CD4-positive, alpha-beta T cell (primary cell): ENCODE measurements at regions not wholly inside any gene's neighbourhood (a gene's known extent, or its start where the extent isn't known, plus 50 kb on each side); places are given as distances from the start of the nearest gene placed in this dataset.

ENCODE experiments used
- ATAC-seq: fragments of 200-7000 bp; cut with Tn5 transposase; one replicate; pipeline ENCODE4 v1.10.0; 2022; ENCODE audit warnings: mild to moderate bottlenecking; ENCODE audit not compliant: poor library complexity
- CTCF ChIA-PET: fragments of 350-600 bp; sonication (Branson Sonifier 250); formaldehyde crosslinking; loops from one replicate; lab custom pipeline; 2021; ENCODE audit warnings: antibody characterized with exemption, inconsistent platforms; lab: Charles Lee
- POLR2A ChIA-PET: fragments of 350-600 bp; sonication (Branson Sonifier 250); formaldehyde crosslinking; loops from one replicate; lab custom pipeline; 2021; ENCODE audit warnings: antibody characterized with exemption, inconsistent platforms; lab: Charles Lee
- DNase-seq, 14 experiments: peaks; one replicate each; pipeline ENCODE4 v3.0.0-alpha.2; 2013 to 2020; ENCODE audit warnings: mixed read lengths in 2 of 14
- H3K27ac ChIP-seq, 2 donors: one replicate each; pipeline versions ENCODE4 v1.5.1 to v1.7.0; 2013; ENCODE audit warnings: low read length in 2 of 2, low read depth in 1 of 2, mild to moderate bottlenecking in 1 of 2
- H3K27me3 ChIP-seq, 2 experiments: 1 replicate in 1 of 2; 2 replicates in 1 of 2; pipeline versions ENCODE4 v1.6.1 to v1.7.0; 2013; ENCODE audit warnings: low read length in 2 of 2, control low read depth in 1 of 2, mild to moderate bottlenecking in 1 of 2, moderate library complexity in 1 of 2; ENCODE audit not compliant: insufficient read depth in 2 of 2, control insufficient read depth in 1 of 2
- H3K36me3 ChIP-seq: one replicate; pipeline ENCODE4 v1.6.1; 2013; ENCODE audit warnings: low read length, control low read depth; ENCODE audit not compliant: insufficient read depth
- H3K4me1 ChIP-seq: one replicate; pipeline ENCODE4 v1.6.1; 2013; ENCODE audit warnings: low read length, control low read depth; ENCODE audit not compliant: insufficient read depth
- H3K4me3 ChIP-seq: one replicate; pipeline ENCODE4 v1.5.1; 2013; ENCODE audit warnings: mild to moderate bottlenecking, low read length, moderate library complexity
- H3K9me3 ChIP-seq, 2 experiments: 1 replicate in 1 of 2; 2 replicates in 1 of 2; pipeline versions ENCODE4 v1.6.1 to v1.7.0; 2013; ENCODE audit warnings: low read length in 2 of 2, mild to moderate bottlenecking in 2 of 2, control low read depth in 1 of 2, moderate library complexity in 1 of 2; ENCODE audit not compliant: control insufficient read depth in 1 of 2, insufficient read depth in 1 of 2
- H3K27ac Mint-ChIP-seq: one replicate; pipeline ENCODE4 v1.8.0; 2020; ENCODE audit warnings: mixed read lengths
- H3K27me3 Mint-ChIP-seq: one replicate; pipeline ENCODE4 v1.8.0; 2021; ENCODE audit warnings: mixed read lengths
- H3K36me3 Mint-ChIP-seq: one replicate; pipeline ENCODE4 v1.8.0; 2021; ENCODE audit warnings: low read depth, mixed read lengths
- H3K4me1 Mint-ChIP-seq: one replicate; pipeline ENCODE4 v1.8.0; 2021; ENCODE audit warnings: low read depth, mixed read lengths
- H3K4me3 Mint-ChIP-seq: one replicate; pipeline ENCODE4 v1.8.0; 2020; ENCODE audit warnings: mild to moderate bottlenecking, mixed read lengths
- H3K9me3 Mint-ChIP-seq: one replicate; pipeline ENCODE4 v1.8.0; 2020; ENCODE audit warnings: mixed read lengths
- CTCF ChIP-seq: fragments of 200-600 bp; IDR thresholded peaks from one replicate; pipeline ENCODE4 v1.8.0; 2022; ENCODE audit warnings: antibody characterized with exemption, mild to moderate bottlenecking
- intact Hi-C, 2 experiments: fragments of 100-400 bp; cut with DNase I in 1 of 2; cut with micrococcal nuclease in 1 of 2; formaldehyde crosslinking; loops; one replicate each; pipeline versions ENCODE4 v1.15.1 to v1.9.0; 2023 to 2025; cut with DNase I, micrococcal nuclease

GRCh38 chr13:78909276-78909675, 250.3 kb upstream of the OBI1 start:
- H3K4me1 Mint-ChIP-seq = no peaks in the 10 kb centered on the region
- H3K36me3 ChIP-seq = no peaks in the 10 kb centered on the region
- H3K27ac ChIP-seq = no peak overlapping the region
- intact Hi-C loops = no loop called here
- TF ChIP-seq CTCF = no peak
- DNase-seq = no peak
- no peaks in the 10 kb centered on the region for H3K27me3 ChIP-seq
- ATAC-seq = no peak
- H3K27me3 Mint-ChIP-seq = no peaks in the 10 kb centered on the region
- ChIA-PET POLR2A (no interaction called here), CTCF (no interaction called here)
- no peaks in the 10 kb centered on the region for H3K9me3 Mint-ChIP-seq
- H3K9me3 ChIP-seq = no peaks in the 10 kb centered on the region
- H3K27ac Mint-ChIP-seq = no peak overlapping the region
- H3K36me3 Mint-ChIP-seq = no peaks in the 10 kb centered on the region
- H3K4me3 ChIP-seq = no peak overlapping the region
- H3K4me1 ChIP-seq = no peaks in the 10 kb centered on the region
- no peak overlapping the region for H3K4me3 Mint-ChIP-seq

- Histone ChIP-seq H3K27ac (no peak overlapping the region), H3K4me1 (no peaks in the 10 kb centered on the region), H3K9me3 (no peaks in the 10 kb centered on the region), H3K36me3 (no peaks in the 10 kb centered on the region), H3K27me3 (no peaks in the 10 kb centered on the region), H3K4me3 (no peak overlapping the region)
- no peak overlapping the region for H3K4me3 Mint-ChIP-seq
- DNase-seq (no peak), ATAC-seq (no peak)
- CTCF ChIA-PET = no interaction called here
- no peaks in the 10 kb centered on the region for H3K27me3 Mint-ChIP-seq
- H3K4me1 Mint-ChIP-seq = no peaks in the 10 kb centered on the region
- H3K36me3 Mint-ChIP-seq = no peaks in the 10 kb centered on the region
- POLR2A ChIA-PET = no interaction called here
- TF ChIP-seq CTCF = no peak
- no peak overlapping the region for H3K27ac Mint-ChIP-seq
- intact Hi-C loops = no loop called here
- H3K9me3 Mint-ChIP-seq = peaks cover 2% of the 10 kb centered on the region
Observed at GRCh38 chr13:78907006-78907405, 248.1 kb upstream of the OBI1 start.

GRCh38 chr13:78897200-78897599, 238.2 kb upstream of the OBI1 start:
- H3K9me3 ChIP-seq = no peaks in the 10 kb centered on the region
- H3K4me3 ChIP-seq = no peak overlapping the region
- no peak overlapping the region for H3K27ac ChIP-seq
- POLR2A ChIA-PET = no interaction called here
- Mint-ChIP-seq H3K27me3 (peaks cover 13% of the 10 kb centered on the region), H3K36me3 (no peaks in the 10 kb centered on the region), H3K9me3 (no peaks in the 10 kb centered on the region), H3K4me1 (no peaks in the 10 kb centered on the region), H3K27ac (no peak overlapping the region), H3K4me3 (no peak overlapping the region)
- intact Hi-C loops = no loop called here
- CTCF ChIA-PET = no interaction called here
- no peaks in the 10 kb centered on the region for H3K27me3 ChIP-seq
- TF ChIP-seq CTCF = no peak
- H3K36me3 ChIP-seq = no peaks in the 10 kb centered on the region
- ATAC-seq (no peak), DNase-seq (no peak)
- no peaks in the 10 kb centered on the region for H3K4me1 ChIP-seq
